ENCODE measurements at regions not wholly inside any gene's neighbourhood (a gene's known extent, or its start where the extent isn't known, plus 50 kb on each side); places are given as distances from the start of the nearest gene placed in this dataset.
"Not testable (repeated sequence)": the region's sequence is repeated elsewhere in the genome, so short reads cannot be mapped to it uniquely, and the experiment has no call there.

DNA sequence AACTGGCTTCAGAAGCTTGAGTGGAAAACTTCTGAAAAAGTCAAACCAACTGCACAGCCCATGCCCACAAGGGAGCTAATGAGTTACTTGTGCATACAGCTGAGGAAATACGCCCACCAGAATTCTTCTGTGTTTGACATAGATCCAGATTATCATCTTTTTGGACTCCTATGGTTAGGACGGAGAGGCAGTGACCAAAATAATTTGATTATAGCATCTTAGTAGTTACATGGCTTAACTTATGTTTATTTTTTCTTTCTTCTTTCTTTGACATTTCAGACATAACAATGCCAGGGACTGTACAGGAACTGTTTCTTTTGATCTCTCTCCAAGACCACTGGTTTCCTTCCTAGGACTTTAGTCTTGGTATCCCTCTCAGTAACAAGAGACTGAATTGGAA is 246.1 kb upstream of the RASGRP1 start:
- no peaks in the 10 kb centered on the region for H3K27me3 ChIP-seq (ENCODE audit: insufficient read depth, low read depth, low read length)
- no peak overlapping the region for H3K27ac ChIP-seq (ENCODE audit: low read length)
- H3K36me3 ChIP-seq (ENCODE audit: insufficient read depth, low read length), result no peaks in the 10 kb centered on the region
- no peak overlapping the region for H3K4me2 ChIP-seq (ENCODE audit: low read length)
- H3K4me3 ChIP-seq (ENCODE audit: low read length), result no peak overlapping the region
- H3K9ac ChIP-seq (ENCODE audit: low read length), result no peak overlapping the region
- TF ChIP-seq TAF1 (IDR thresholded peaks at IDR 0.05; ENCODE audit: low read depth), result no peak
- no peak for TF ChIP-seq MXI1 (conservative IDR thresholded peaks at IDR 0.05; ENCODE audit: poor library complexity, severe bottlenecking)
- no peak for TF ChIP-seq EP300 (conservative IDR thresholded peaks at IDR 0.05; ENCODE audit: poor library complexity, severe bottlenecking)
- TF ChIP-seq RAD21 (conservative IDR thresholded peaks at IDR 0.05), result no peak
- no peak for TF ChIP-seq SMC3 (conservative IDR thresholded peaks at IDR 0.05; ENCODE audit: poor library complexity)
- TF ChIP-seq EZH2 (IDR thresholded peaks at IDR 0.05; ENCODE audit: borderline replicate concordance, insufficient read depth, low read length, poor library complexity, severe bottlenecking), result no peak
- TF ChIP-seq, protein P1, sequence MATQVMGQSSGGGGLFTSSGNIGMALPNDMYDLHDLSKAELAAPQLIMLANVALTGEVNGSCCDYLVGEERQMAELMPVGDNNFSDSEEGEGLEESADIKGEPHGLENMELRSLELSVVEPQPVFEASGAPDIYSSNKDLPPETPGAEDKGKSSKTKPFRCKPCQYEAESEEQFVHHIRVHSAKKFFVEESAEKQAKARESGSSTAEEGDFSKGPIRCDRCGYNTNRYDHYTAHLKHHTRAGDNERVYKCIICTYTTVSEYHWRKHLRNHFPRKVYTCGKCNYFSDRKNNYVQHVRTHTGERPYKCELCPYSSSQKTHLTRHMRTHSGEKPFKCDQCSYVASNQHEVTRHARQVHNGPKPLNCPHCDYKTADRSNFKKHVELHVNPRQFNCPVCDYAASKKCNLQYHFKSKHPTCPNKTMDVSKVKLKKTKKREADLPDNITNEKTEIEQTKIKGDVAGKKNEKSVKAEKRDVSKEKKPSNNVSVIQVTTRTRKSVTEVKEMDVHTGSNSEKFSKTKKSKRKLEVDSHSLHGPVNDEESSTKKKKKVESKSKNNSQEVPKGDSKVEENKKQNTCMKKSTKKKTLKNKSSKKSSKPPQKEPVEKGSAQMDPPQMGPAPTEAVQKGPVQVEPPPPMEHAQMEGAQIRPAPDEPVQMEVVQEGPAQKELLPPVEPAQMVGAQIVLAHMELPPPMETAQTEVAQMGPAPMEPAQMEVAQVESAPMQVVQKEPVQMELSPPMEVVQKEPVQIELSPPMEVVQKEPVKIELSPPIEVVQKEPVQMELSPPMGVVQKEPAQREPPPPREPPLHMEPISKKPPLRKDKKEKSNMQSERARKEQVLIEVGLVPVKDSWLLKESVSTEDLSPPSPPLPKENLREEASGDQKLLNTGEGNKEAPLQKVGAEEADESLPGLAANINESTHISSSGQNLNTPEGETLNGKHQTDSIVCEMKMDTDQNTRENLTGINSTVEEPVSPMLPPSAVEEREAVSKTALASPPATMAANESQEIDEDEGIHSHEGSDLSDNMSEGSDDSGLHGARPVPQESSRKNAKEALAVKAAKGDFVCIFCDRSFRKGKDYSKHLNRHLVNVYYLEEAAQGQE (IDR thresholded peaks at IDR 0.05; ENCODE audit: borderline replicate concordance), result no peak
- TF ChIP-seq CTCF (IDR thresholded peaks at IDR 0.05; ENCODE audit: poor library complexity, severe bottlenecking), result no peak
- TF ChIP-seq POLR2AphosphoS5 (IDR thresholded peaks at IDR 0.05), result no peak
- H3K9me2 ChIP-seq (ENCODE audit: insufficient read depth, low read length), result no peaks in the 10 kb centered on the region
- no peaks in the 10 kb centered on the region for H3K79me2 ChIP-seq (replicated peaks; ENCODE audit: insufficient read depth, low read length)
- no peaks in the 10 kb centered on the region for H3F3A ChIP-seq (ENCODE audit: insufficient read depth, low read length, poor library complexity, severe bottlenecking)
- no peaks in the 10 kb centered on the region for H4K20me1 ChIP-seq (ENCODE audit: insufficient read depth)
- H3K9me3 ChIP-seq (ENCODE audit: low read length), result no peaks in the 10 kb centered on the region
- H2AFZ ChIP-seq (ENCODE audit: low read depth, low read length), result no peak overlapping the region

- not testable (repeated sequence) for H3K36me3 ChIP-seq (ENCODE audit: insufficient read depth, low read length); H3K9me2 ChIP-seq (ENCODE audit: insufficient read depth, low read length); H3K4me2 ChIP-seq (ENCODE audit: low read length); H3K79me2 ChIP-seq (replicated peaks; ENCODE audit: insufficient read depth, low read length); H3K9me3 ChIP-seq (ENCODE audit: low read length); H2AFZ ChIP-seq (ENCODE audit: low read depth, low read length); H3K9ac ChIP-seq (ENCODE audit: low read length); H3K4me3 ChIP-seq (ENCODE audit: low read length); H3K27me3 ChIP-seq (ENCODE audit: insufficient read depth, low read depth, low read length); H3F3A ChIP-seq (ENCODE audit: insufficient read depth, low read length, poor library complexity, severe bottlenecking); H4K20me1 ChIP-seq (ENCODE audit: insufficient read depth); H3K27ac ChIP-seq (ENCODE audit: low read length)
Observed at GRCh38 chr15:38814254-38814653, 249.6 kb upstream of the RASGRP1 start.

- no peak overlapping the region for H3K4me2 ChIP-seq (ENCODE audit: low read length)
- no peaks in the 10 kb centered on the region for H3K36me3 ChIP-seq (ENCODE audit: insufficient read depth, low read length)
- H3K27ac ChIP-seq (ENCODE audit: low read length), result no peak overlapping the region
- no peaks in the 10 kb centered on the region for H3K79me2 ChIP-seq (replicated peaks; ENCODE audit: insufficient read depth, low read length)
- peaks cover 8% of the 10 kb centered on the region for H3K27me3 ChIP-seq (ENCODE audit: insufficient read depth, low read depth, low read length)
- H3K9ac ChIP-seq (ENCODE audit: low read length), result no peak overlapping the region
- H3K9me2 ChIP-seq (ENCODE audit: insufficient read depth, low read length), result no peaks in the 10 kb centered on the region
- no peaks in the 10 kb centered on the region for H3K9me3 ChIP-seq (ENCODE audit: low read length)
- H2AFZ ChIP-seq (ENCODE audit: low read depth, low read length), result no peak overlapping the region
- no peak for TF ChIP-seq POLR2AphosphoS5 (IDR thresholded peaks at IDR 0.05)
- no peak for TF ChIP-seq CTCF (IDR thresholded peaks at IDR 0.05; ENCODE audit: poor library complexity, severe bottlenecking)
- TF ChIP-seq, protein P1 (IDR thresholded peaks at IDR 0.05; ENCODE audit: borderline replicate concordance), result no peak
- no peak for TF ChIP-seq EZH2 (IDR thresholded peaks at IDR 0.05; ENCODE audit: borderline replicate concordance, insufficient read depth, low read length, poor library complexity, severe bottlenecking)
- TF ChIP-seq TAF1 (IDR thresholded peaks at IDR 0.05; ENCODE audit: low read depth), result no peak
- no peak for TF ChIP-seq RAD21 (conservative IDR thresholded peaks at IDR 0.05)
- H4K20me1 ChIP-seq (ENCODE audit: insufficient read depth), result no peaks in the 10 kb centered on the region
- H3F3A ChIP-seq (ENCODE audit: insufficient read depth, low read length, poor library complexity, severe bottlenecking), result no peaks in the 10 kb centered on the region
- H3K4me3 ChIP-seq (ENCODE audit: low read length), result no peak overlapping the region
Observed at GRCh38 chr15:38814891-38815290, 250.3 kb upstream of the RASGRP1 start.
